HFF-Myc (cell line): ENCODE measurements at regions not wholly inside any gene's neighbourhood (a gene's known extent, or its start where the extent isn't known, plus 50 kb on each side); places are given as distances from the start of the nearest gene placed in this dataset.

Source experiments
- DNase-seq: peaks from one replicate; pipeline ENCODE4 v3.0.0-alpha.2; 2011; ENCODE audit warnings: low read depth; ENCODE audit errors: extremely low read depth
- H3K4me3 ChIP-seq: replicated peaks from 2 replicates; pipeline ENCODE4 v1.5.1; 2011; ENCODE audit warnings: low read depth, mild to moderate bottlenecking, control low read depth, low read length
- TF ChIP-seq, protein P1 (sequence below): IDR thresholded peaks from 2 replicates; pipeline ENCODE4 v1.5.1; 2012; ENCODE audit warnings: mild to moderate bottlenecking, low read depth, low read length, control low read depth; ENCODE audit errors: missing control alignments

DNA sequence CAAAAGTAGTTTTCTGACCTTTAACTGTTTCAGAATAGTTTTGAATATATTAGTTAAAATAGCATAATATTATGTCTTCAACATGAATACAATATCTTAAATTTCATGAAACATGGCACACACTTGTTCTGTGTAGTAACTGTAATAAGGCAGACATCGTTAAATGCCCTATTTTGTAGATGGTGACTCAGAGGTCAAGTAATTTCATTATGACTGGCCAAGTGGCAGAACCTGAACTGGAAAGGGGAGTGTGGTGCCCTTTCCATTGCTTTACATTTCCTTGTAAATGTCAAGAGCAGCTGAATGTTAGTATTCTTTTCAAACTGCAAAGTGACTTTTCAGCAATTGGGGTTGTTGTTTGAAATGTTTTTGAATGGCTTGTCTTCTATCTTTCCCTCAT, 201.2 kb upstream of the CDKN2B start:
- no peak overlapping the region for H3K4me3 ChIP-seq
- TF ChIP-seq, protein P1, sequence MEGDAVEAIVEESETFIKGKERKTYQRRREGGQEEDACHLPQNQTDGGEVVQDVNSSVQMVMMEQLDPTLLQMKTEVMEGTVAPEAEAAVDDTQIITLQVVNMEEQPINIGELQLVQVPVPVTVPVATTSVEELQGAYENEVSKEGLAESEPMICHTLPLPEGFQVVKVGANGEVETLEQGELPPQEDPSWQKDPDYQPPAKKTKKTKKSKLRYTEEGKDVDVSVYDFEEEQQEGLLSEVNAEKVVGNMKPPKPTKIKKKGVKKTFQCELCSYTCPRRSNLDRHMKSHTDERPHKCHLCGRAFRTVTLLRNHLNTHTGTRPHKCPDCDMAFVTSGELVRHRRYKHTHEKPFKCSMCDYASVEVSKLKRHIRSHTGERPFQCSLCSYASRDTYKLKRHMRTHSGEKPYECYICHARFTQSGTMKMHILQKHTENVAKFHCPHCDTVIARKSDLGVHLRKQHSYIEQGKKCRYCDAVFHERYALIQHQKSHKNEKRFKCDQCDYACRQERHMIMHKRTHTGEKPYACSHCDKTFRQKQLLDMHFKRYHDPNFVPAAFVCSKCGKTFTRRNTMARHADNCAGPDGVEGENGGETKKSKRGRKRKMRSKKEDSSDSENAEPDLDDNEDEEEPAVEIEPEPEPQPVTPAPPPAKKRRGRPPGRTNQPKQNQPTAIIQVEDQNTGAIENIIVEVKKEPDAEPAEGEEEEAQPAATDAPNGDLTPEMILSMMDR = no peak
- DNase-seq = no peak

DNA sequence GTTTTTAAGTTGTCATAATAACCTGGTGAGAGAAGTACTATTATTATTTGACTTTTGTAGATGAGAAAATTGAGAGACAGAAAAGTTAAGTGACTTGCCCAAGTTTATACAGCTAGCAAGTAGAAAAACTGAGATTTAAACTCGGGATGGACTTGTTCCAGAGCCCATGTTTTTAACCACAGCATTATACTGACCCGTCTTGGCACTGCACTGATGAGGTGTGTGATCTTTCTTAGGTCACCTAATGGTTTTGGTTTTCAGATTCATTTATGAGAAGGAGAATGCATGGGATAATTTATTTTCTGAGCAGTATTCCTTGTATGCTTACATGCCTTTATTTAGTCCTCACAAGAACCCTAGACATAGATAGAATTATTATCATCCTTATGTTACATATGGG, 201.8 kb upstream of the CDKN2B start:
- TF ChIP-seq, protein P1 = no peak
- no peak for DNase-seq
- no peak overlapping the region for H3K4me3 ChIP-seq

DNA sequence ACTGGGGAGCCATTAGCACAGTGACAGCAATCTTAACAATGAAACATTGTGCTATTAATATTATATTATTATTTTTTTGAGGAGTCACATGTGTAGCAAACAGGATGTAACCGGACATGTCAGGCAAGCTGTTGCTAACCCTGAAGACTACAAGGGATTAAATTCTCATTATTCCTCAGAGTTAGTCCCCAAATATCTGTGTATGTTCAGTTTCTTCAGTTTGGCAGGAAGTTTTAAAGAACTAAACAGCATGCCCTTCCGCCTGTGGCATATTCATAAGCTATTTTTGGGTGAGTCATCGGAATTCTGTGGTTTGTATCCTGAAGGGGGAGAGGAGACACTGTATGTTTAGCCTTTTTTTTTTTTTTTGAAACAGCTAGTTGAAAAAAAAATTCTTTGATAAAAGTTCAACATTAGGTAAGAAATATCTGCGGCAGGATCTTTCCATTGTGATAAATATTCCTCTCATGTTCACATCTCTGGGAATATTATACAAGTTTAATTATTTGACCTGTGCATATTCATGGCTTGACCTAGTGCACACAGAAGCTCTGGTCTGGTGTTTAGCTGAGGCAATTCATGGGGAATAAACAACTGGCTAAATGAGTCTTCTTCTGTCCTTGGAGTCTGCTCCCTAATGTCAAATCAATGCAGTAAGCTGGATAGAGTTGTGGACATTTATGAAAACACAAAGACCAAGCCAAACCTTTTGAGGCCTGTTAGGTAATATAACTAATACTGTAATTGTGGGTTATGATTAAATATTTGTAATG, 202.7 kb upstream of the CDKN2B start:
- peak; percentile 96 for DNase-seq
- no peak overlapping the region for H3K4me3 ChIP-seq
- TF ChIP-seq, protein P1 = no peak

- TF ChIP-seq, protein P1 = no peak
- DNase-seq = no peak
- H3K4me3 ChIP-seq = no peak overlapping the region
These were observed 204.9 kb upstream of the CDKN2B start for GRCh38 chr9:22214021-22214420.

GRCh38 chr9:22214497-22215031, 205.5 kb upstream of the CDKN2B start:
- no peak for DNase-seq
- TF ChIP-seq, protein P1 = no peak
- no peak overlapping the region for H3K4me3 ChIP-seq

GRCh38 chr9:22215521-22215920, 206.4 kb upstream of the CDKN2B start:
- no peak for DNase-seq
- TF ChIP-seq, protein P1 = no peak
- H3K4me3 ChIP-seq = no peak overlapping the region
